Progenitor cell of endocrine pancreas (in vitro differentiated cells): ENCODE measurements at regions not wholly inside any gene's neighbourhood (a gene's known extent, or its start where the extent isn't known, plus 50 kb on each side); places are given as distances from the start of the nearest gene placed in this dataset.
"Not testable (repeated sequence)": the region's sequence is repeated elsewhere in the genome, so short reads cannot be mapped to it uniquely, and the experiment has no call there.

Experiments used
- DNase-seq: peaks from one replicate; pipeline ENCODE4 v3.0.0; 2021; ENCODE audit warnings: low spot score; ENCODE audit not compliant: unreplicated experiment
- H3K27ac Mint-ChIP-seq: 2 replicates; pipeline ENCODE4 v1.8.0; 2021; ENCODE audit warnings: mild to moderate bottlenecking, moderate library complexity, mixed read lengths
- H3K27me3 Mint-ChIP-seq: 2 replicates; pipeline ENCODE4 v1.8.0; 2021; ENCODE audit warnings: mixed read lengths
- H3K36me3 Mint-ChIP-seq: 2 replicates; pipeline ENCODE4 v1.8.0; 2022; ENCODE audit warnings: mixed read lengths; ENCODE audit not compliant: insufficient read depth
- H3K4me1 Mint-ChIP-seq: 2 replicates; pipeline ENCODE4 v1.8.0; 2021; ENCODE audit warnings: low read depth, mixed read lengths
- H3K4me3 Mint-ChIP-seq: 2 replicates; pipeline ENCODE4 v1.8.0; 2021; ENCODE audit warnings: low read depth, mild to moderate bottlenecking, moderate library complexity, mixed read lengths
- H3K9me3 Mint-ChIP-seq: 2 replicates; pipeline ENCODE4 v1.8.0; 2021; ENCODE audit warnings: low read depth, mixed read lengths
- TF ChIP-seq, protein P1 (sequence below): fragments of 200-600 bp; sonication (generic); IDR thresholded peaks from one replicate; pipeline ENCODE4 v1.5.0; 2021; ENCODE audit warnings: antibody characterized with exemption, mild to moderate bottlenecking; ENCODE audit not compliant: unreplicated experiment

DNA sequence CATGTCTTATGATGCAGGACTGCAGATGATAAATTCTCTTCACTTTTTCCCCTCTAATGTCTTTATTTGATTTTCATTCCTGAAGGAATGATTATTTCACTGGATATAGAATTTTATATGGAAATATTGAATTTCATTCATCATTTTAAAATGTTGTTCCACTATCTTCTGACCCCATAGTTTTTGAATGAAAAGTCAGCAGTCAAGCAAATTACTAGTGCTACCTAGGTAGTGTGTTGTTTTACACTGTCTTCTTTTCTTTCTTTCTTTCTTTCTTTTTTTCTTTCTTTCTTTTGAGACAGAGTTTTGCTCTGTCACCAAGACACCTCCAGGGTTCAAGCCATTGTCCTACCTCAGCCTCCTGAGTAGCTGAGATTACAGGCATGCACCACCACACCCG, 76.9 kb downstream of the WSB1 start:
- DNase-seq, result no peak
- H3K4me1 Mint-ChIP-seq, result no peaks in the 10 kb centered on the region
- peaks cover 5% of the 10 kb centered on the region for H3K27me3 Mint-ChIP-seq
- H3K36me3 Mint-ChIP-seq, result peaks cover 3% of the 10 kb centered on the region
- H3K27ac Mint-ChIP-seq, result no peak overlapping the region
- peaks cover 30% of the 10 kb centered on the region for H3K9me3 Mint-ChIP-seq
- no peak overlapping the region for H3K4me3 Mint-ChIP-seq
- TF ChIP-seq, protein P1, sequence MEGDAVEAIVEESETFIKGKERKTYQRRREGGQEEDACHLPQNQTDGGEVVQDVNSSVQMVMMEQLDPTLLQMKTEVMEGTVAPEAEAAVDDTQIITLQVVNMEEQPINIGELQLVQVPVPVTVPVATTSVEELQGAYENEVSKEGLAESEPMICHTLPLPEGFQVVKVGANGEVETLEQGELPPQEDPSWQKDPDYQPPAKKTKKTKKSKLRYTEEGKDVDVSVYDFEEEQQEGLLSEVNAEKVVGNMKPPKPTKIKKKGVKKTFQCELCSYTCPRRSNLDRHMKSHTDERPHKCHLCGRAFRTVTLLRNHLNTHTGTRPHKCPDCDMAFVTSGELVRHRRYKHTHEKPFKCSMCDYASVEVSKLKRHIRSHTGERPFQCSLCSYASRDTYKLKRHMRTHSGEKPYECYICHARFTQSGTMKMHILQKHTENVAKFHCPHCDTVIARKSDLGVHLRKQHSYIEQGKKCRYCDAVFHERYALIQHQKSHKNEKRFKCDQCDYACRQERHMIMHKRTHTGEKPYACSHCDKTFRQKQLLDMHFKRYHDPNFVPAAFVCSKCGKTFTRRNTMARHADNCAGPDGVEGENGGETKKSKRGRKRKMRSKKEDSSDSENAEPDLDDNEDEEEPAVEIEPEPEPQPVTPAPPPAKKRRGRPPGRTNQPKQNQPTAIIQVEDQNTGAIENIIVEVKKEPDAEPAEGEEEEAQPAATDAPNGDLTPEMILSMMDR, result no peak

DNA sequence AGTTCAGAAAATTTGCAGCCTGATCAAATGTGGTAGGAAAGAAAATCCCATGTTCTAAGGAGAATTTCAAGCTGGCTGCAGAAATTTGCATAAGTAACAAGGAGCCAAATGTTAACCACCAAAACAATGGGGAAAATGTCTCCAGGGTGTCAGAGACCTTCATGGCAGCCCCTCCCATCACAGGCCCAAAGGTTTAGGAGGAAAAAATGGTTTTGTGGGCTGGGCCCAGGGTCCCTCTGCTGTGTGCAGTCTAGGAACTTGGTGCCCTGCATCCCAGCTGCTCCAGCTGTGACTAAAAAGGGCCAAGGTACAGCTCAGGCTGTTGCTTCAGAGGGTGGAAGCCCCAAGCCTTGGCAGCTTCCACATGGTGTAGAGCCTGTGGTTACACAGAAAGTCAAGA, 79.8 kb downstream of the WSB1 start:
- H3K27ac Mint-ChIP-seq, H3K4me3 Mint-ChIP-seq, H3K4me1 Mint-ChIP-seq, DNase-seq, H3K36me3 Mint-ChIP-seq, H3K27me3 Mint-ChIP-seq: not testable (repeated sequence)
- H3K9me3 Mint-ChIP-seq, result peaks cover 33% of the 10 kb centered on the region

DNA sequence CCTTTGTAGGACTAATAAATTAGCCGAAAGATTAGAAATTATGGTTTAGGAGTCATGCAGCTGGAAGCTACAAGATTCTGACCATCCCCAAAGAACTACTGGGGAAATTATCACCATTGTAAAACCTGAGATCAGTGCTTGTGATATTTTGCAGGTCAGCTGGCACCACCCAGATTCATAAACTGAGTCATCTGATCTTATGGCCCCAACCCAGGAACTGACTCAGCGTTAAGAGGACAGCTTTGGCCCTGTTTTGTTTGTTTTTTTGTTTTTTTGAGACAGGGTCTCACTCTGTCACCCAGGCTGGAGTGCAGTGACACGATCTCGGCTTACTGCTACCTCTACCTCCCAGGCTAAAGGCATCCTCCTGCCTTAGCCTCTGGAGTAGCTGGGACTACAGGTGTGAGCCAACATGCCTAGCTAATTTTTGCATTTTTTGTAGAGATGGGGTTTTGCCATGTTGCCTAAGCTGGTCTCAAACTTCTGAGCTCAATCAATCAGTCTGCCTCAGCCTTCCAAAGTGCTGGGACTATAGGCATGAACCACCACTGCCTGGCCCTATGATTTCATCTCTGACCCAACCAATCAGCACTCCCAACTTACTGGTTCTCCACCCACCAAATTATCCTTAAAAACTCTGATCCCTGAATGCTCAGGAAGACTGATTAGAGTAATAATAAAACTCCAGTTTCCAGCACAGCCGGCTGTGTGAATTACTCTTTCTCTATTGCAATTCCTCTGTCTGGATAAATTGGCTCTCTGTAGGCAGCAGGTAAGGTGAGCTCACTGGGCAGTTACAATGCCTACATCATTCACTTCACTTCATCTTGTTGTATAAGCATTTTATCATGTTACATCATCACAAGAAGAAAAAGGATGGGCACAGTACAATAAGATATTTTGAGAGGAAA, 79.4 kb upstream of the KSR1 start:
- TF ChIP-seq, protein P1, result no peak
- H3K27me3 Mint-ChIP-seq, result peaks cover 5% of the 10 kb centered on the region
- no peak overlapping the region for H3K27ac Mint-ChIP-seq
- no peaks in the 10 kb centered on the region for H3K4me1 Mint-ChIP-seq
- H3K36me3 Mint-ChIP-seq, result peaks cover 2% of the 10 kb centered on the region
- no peak for DNase-seq
- no peak overlapping the region for H3K4me3 Mint-ChIP-seq
- peaks cover 23% of the 10 kb centered on the region for H3K9me3 Mint-ChIP-seq

DNA sequence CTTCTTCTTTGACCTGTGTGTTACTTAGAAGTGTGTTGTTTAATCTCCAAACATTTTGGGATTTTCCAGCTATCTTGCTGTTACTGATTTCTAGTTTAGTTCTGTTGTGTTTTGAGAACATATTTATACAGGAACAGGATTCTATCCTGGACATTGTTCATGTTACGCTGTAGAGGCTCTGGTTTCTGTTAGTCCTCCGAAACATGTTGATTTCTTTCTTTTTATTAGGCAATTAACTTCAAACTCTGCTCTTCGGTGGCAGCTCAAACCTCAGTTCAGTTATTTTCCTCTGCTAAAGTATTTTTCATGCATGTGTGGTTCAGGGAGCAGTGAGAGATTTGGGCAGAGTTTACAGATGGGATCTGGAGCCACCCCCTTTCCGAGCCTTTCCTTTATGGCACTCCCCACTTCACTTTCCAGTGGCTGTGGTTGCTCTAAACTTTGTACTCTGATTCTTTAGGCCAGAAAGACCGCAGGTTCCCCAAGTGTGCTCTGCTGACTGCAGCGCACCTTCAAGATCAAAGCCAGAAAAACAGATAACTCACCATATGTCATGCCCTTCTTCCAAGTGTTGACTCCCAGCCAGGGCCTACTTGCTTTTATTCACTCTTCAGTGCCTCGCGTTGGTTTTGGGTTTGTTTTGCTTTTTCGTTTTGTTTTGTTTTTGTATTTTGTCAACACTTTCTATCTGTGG, 77.6 kb upstream of the KSR1 start:
- TF ChIP-seq, protein P1, result no peak
- Mint-ChIP-seq H3K27ac (no peak overlapping the region), H3K36me3 (peaks cover 1% of the 10 kb centered on the region), H3K4me1 (no peaks in the 10 kb centered on the region), H3K9me3 (peaks cover 13% of the 10 kb centered on the region), H3K4me3 (no peak overlapping the region), H3K27me3 (peaks cover 10% of the 10 kb centered on the region)
- no peak for DNase-seq

GRCh38 chr17:27379888-27380533, 76.2 kb upstream of the KSR1 start:
- Mint-ChIP-seq H3K9me3 (peaks cover 7% of the 10 kb centered on the region), H3K36me3 (peaks cover 1% of the 10 kb centered on the region), H3K4me3 (no peak overlapping the region), H3K4me1 (no peaks in the 10 kb centered on the region), H3K27ac (no peak overlapping the region), H3K27me3 (peaks cover 8% of the 10 kb centered on the region)
- no peak for DNase-seq
- TF ChIP-seq, protein P1, result no peak
